HG02938 (cell line): ENCODE measurements at regions not wholly inside any gene's neighbourhood (a gene's known extent, or its start where the extent isn't known, plus 50 kb on each side); places are given as distances from the start of the nearest gene placed in this dataset.

Source experiments
- ATAC-seq: cut with Tn5 transposase; IDR thresholded peaks from one replicate; pipeline ENCODE4 v1.9.1; 2021; ENCODE audit warnings: mild to moderate bottlenecking, moderate library complexity; ENCODE audit not compliant: unreplicated experiment

- no peak for ATAC-seq
Measured at GRCh38 chr16:86824751-86825296, 246.5 kb downstream of the FOXL1 start.

GRCh38 chr16:86825631-86826030 lies 247.3 kb downstream of the FOXL1 start:
- no peak for ATAC-seq

- no peak for ATAC-seq
Measured at GRCh38 chr16:86826941-86827340, 248.6 kb downstream of the FOXL1 start.

- no peak for ATAC-seq
Measured at GRCh38 chr16:86827521-86827920, 249.2 kb downstream of the FOXL1 start.

GRCh38 chr16:86828202-86828601 lies 249.9 kb downstream of the FOXL1 start:
- ATAC-seq = no peak

GRCh38 chr16:86828653-86829052 lies 250.3 kb downstream of the FOXL1 start:
- ATAC-seq = no peak

- no peak for ATAC-seq
Measured at GRCh38 chr16:86831366-86831765, 253.0 kb downstream of the FOXL1 start.

- no peak for ATAC-seq
Measured at GRCh38 chr16:86833136-86833535, 254.8 kb downstream of the FOXL1 start.

- no peak for ATAC-seq
Measured at GRCh38 chr16:86834451-86835035, 256.2 kb downstream of the FOXL1 start.

GRCh38 chr16:86835982-86836381 lies 257.6 kb downstream of the FOXL1 start:
- ATAC-seq = no peak

GRCh38 chr16:86836503-86837129 lies 258.3 kb downstream of the FOXL1 start:
- ATAC-seq = no peak

- ATAC-seq = no peak
Measured at GRCh38 chr16:86843812-86844211, 265.5 kb downstream of the FOXL1 start.

- no peak for ATAC-seq
Measured at GRCh38 chr16:86844695-86845094, 266.3 kb downstream of the FOXL1 start.

GRCh38 chr16:86846136-86846535 lies 267.8 kb downstream of the FOXL1 start:
- ATAC-seq = no peak

GRCh38 chr16:86848821-86849220 lies 270.5 kb downstream of the FOXL1 start:
- ATAC-seq = no peak

- no peak for ATAC-seq
Measured at GRCh38 chr16:86850670-86851069, 272.3 kb downstream of the FOXL1 start.

GRCh38 chr16:86852135-86852534 lies 273.8 kb downstream of the FOXL1 start:
- ATAC-seq = no peak

GRCh38 chr16:86854058-86854621 lies 275.8 kb downstream of the FOXL1 start:
- no peak for ATAC-seq

GRCh38 chr16:86854626-86855294 lies 276.4 kb downstream of the FOXL1 start:
- ATAC-seq = no peak

GRCh38 chr16:86856946-86857586 lies 278.7 kb downstream of the FOXL1 start:
- no peak for ATAC-seq

GRCh38 chr16:86857807-86858206 lies 279.5 kb downstream of the FOXL1 start:
- no peak for ATAC-seq
